ENCODE measurements at regions not wholly inside any gene's neighbourhood (a gene's known extent, or its start where the extent isn't known, plus 50 kb on each side); places are given as distances from the start of the nearest gene placed in this dataset.

- WGBS = 49% methylated on average over 2 of the region's 2 CpGs
- Histone ChIP-seq H3K36me3 (ENCODE audit: insufficient read depth, low read length) (no peaks in the 10 kb centered on the region), H3K27ac (ENCODE audit: low read depth, low read length) (no peak overlapping the region), H3K4me3 (ENCODE audit: low read length) (no peak overlapping the region), H3K4me1 (ENCODE audit: insufficient read depth, low read length) (no peaks in the 10 kb centered on the region; the same call in none of the 2 replicates), H3K9ac (ENCODE audit: low read depth, low read length) (no peak overlapping the region), H3K27me3 (ENCODE audit: insufficient read depth, low read length) (no peaks in the 10 kb centered on the region), H3K9me3 (ENCODE audit: insufficient read depth, low read depth, low read length) (no peaks in the 10 kb centered on the region)
These were observed 192.2 kb upstream of the TSHZ3 start for GRCh38 chr19:31541396-31541795.

- Histone ChIP-seq H3K36me3 (ENCODE audit: insufficient read depth, low read length) (no peaks in the 10 kb centered on the region), H3K9ac (ENCODE audit: low read depth, low read length) (no peak overlapping the region), H3K9me3 (ENCODE audit: insufficient read depth, low read depth, low read length) (no peaks in the 10 kb centered on the region), H3K4me3 (ENCODE audit: low read length) (no peak overlapping the region), H3K27ac (ENCODE audit: low read depth, low read length) (no peak overlapping the region), H3K4me1 (ENCODE audit: insufficient read depth, low read length) (no peaks in the 10 kb centered on the region; the same call in none of the 2 replicates), H3K27me3 (ENCODE audit: insufficient read depth, low read length) (no peaks in the 10 kb centered on the region)
- WGBS = 91% methylated on average over 5 of the region's 5 CpGs
These were observed 194.2 kb upstream of the TSHZ3 start for GRCh38 chr19:31543456-31543855.

GRCh38 chr19:31545777-31546176 is 196.5 kb upstream of the TSHZ3 start:
- Histone ChIP-seq H3K27ac (ENCODE audit: low read depth, low read length) (no peak overlapping the region), H3K4me1 (ENCODE audit: insufficient read depth, low read length) (no peaks in the 10 kb centered on the region; the same call in none of the 2 replicates), H3K9me3 (ENCODE audit: insufficient read depth, low read depth, low read length) (no peaks in the 10 kb centered on the region), H3K27me3 (ENCODE audit: insufficient read depth, low read length) (no peaks in the 10 kb centered on the region), H3K9ac (ENCODE audit: low read depth, low read length) (no peak overlapping the region), H3K36me3 (ENCODE audit: insufficient read depth, low read length) (no peaks in the 10 kb centered on the region), H3K4me3 (ENCODE audit: low read length) (no peak overlapping the region)
- WGBS = 74% methylated on average over 2 of the region's 2 CpGs

GRCh38 chr19:31546205-31546960 is 197.1 kb upstream of the TSHZ3 start:
- no peaks in the 10 kb centered on the region for H3K27me3 ChIP-seq (ENCODE audit: insufficient read depth, low read length)
- H3K4me3 ChIP-seq (ENCODE audit: low read length) = no peak overlapping the region
- WGBS = 88% methylated on average over 9 of the region's 9 CpGs
- no peak overlapping the region for H3K9ac ChIP-seq (ENCODE audit: low read depth, low read length)
- H3K9me3 ChIP-seq (ENCODE audit: insufficient read depth, low read depth, low read length) = no peaks in the 10 kb centered on the region
- no peaks in the 10 kb centered on the region; the same call in none of the 2 replicates for H3K4me1 ChIP-seq (ENCODE audit: insufficient read depth, low read length)
- H3K36me3 ChIP-seq (ENCODE audit: insufficient read depth, low read length) = no peaks in the 10 kb centered on the region
- no peak overlapping the region for H3K27ac ChIP-seq (ENCODE audit: low read depth, low read length)

GRCh38 chr19:31548941-31549340 is 199.7 kb upstream of the TSHZ3 start:
- Histone ChIP-seq H3K27ac (ENCODE audit: low read depth, low read length) (no peak overlapping the region), H3K9ac (ENCODE audit: low read depth, low read length) (no peak overlapping the region), H3K27me3 (ENCODE audit: insufficient read depth, low read length) (no peaks in the 10 kb centered on the region), H3K9me3 (ENCODE audit: insufficient read depth, low read depth, low read length) (no peaks in the 10 kb centered on the region), H3K4me1 (ENCODE audit: insufficient read depth, low read length) (no peaks in the 10 kb centered on the region; the same call in 1 of the 2 replicates), H3K4me3 (ENCODE audit: low read length) (no peak overlapping the region), H3K36me3 (ENCODE audit: insufficient read depth, low read length) (no peaks in the 10 kb centered on the region)
- 82% methylated on average over 4 of the region's 4 CpGs for WGBS

- Histone ChIP-seq H3K4me1 (ENCODE audit: insufficient read depth, low read length) (no peaks in the 10 kb centered on the region), H3K9ac (ENCODE audit: low read depth, low read length) (no peak overlapping the region), H3K36me3 (ENCODE audit: insufficient read depth, low read length) (no peaks in the 10 kb centered on the region), H3K9me3 (ENCODE audit: insufficient read depth, low read depth, low read length) (no peaks in the 10 kb centered on the region), H3K27me3 (ENCODE audit: insufficient read depth, low read length) (no peaks in the 10 kb centered on the region), H3K4me3 (ENCODE audit: low read length) (no peak overlapping the region), H3K27ac (ENCODE audit: low read depth, low read length) (no peak overlapping the region)
- 96% methylated on average over 9 of the region's 9 CpGs for WGBS
These were observed 204.0 kb upstream of the TSHZ3 start for GRCh38 chr19:31553112-31553845.

GRCh38 chr19:31553846-31554215 is 204.6 kb upstream of the TSHZ3 start:
- Histone ChIP-seq H3K27ac (ENCODE audit: low read depth, low read length) (no peak overlapping the region), H3K27me3 (ENCODE audit: insufficient read depth, low read length) (no peaks in the 10 kb centered on the region), H3K9ac (ENCODE audit: low read depth, low read length) (no peak overlapping the region), H3K9me3 (ENCODE audit: insufficient read depth, low read depth, low read length) (no peaks in the 10 kb centered on the region), H3K4me1 (ENCODE audit: insufficient read depth, low read length) (no peaks in the 10 kb centered on the region), H3K36me3 (ENCODE audit: insufficient read depth, low read length) (no peaks in the 10 kb centered on the region), H3K4me3 (ENCODE audit: low read length) (no peak overlapping the region)
- WGBS = 95% methylated on average over 8 of the region's 8 CpGs

- H3K36me3 ChIP-seq (ENCODE audit: insufficient read depth, low read length) = no peaks in the 10 kb centered on the region
- peaks cover 4% of the 10 kb centered on the region; the same call in 1 of the 2 replicates for H3K9me3 ChIP-seq (ENCODE audit: insufficient read depth, low read depth, low read length)
- WGBS = 93% methylated on average over 9 of the region's 9 CpGs
- no peak overlapping the region for H3K4me3 ChIP-seq (ENCODE audit: low read length)
- no peaks in the 10 kb centered on the region for H3K4me1 ChIP-seq (ENCODE audit: insufficient read depth, low read length)
- H3K27ac ChIP-seq (ENCODE audit: low read depth, low read length) = no peak overlapping the region
- no peaks in the 10 kb centered on the region for H3K27me3 ChIP-seq (ENCODE audit: insufficient read depth, low read length)
- no peak overlapping the region for H3K9ac ChIP-seq (ENCODE audit: low read depth, low read length)
These were observed 205.1 kb upstream of the TSHZ3 start for GRCh38 chr19:31554360-31554759.

GRCh38 chr19:31555634-31556215 is 206.5 kb upstream of the TSHZ3 start:
- H3K27ac ChIP-seq (ENCODE audit: low read depth, low read length) = no peak overlapping the region
- WGBS = 89% methylated on average over 7 of the region's 8 CpGs
- no peaks in the 10 kb centered on the region for H3K36me3 ChIP-seq (ENCODE audit: insufficient read depth, low read length)

GRCh38 chr19:31559494-31559893 is 210.3 kb upstream of the TSHZ3 start:
- Histone ChIP-seq H3K27me3 (ENCODE audit: insufficient read depth, low read length) (no peaks in the 10 kb centered on the region), H3K9me3 (ENCODE audit: insufficient read depth, low read depth, low read length) (peaks cover 11% of the 10 kb centered on the region; the same call in 1 of the 2 replicates), H3K4me3 (ENCODE audit: low read length) (no peak overlapping the region), H3K36me3 (ENCODE audit: insufficient read depth, low read length) (no peaks in the 10 kb centered on the region), H3K27ac (ENCODE audit: low read depth, low read length) (no peak overlapping the region), H3K9ac (ENCODE audit: low read depth, low read length) (no peak overlapping the region), H3K4me1 (ENCODE audit: insufficient read depth, low read length) (no peaks in the 10 kb centered on the region)
- WGBS = 96% methylated on average over 3 of the region's 3 CpGs

More at GRCh38 chr19:31555634-31556215, 206.5 kb upstream of the TSHZ3 start:
- Histone ChIP-seq H3K9me3 (ENCODE audit: insufficient read depth, low read depth, low read length) (peaks cover 11% of the 10 kb centered on the region; the same call in 1 of the 2 replicates), H3K4me3 (ENCODE audit: low read length) (no peak overlapping the region), H3K4me1 (ENCODE audit: insufficient read depth, low read length) (no peaks in the 10 kb centered on the region), H3K27me3 (ENCODE audit: insufficient read depth, low read length) (no peaks in the 10 kb centered on the region), H3K9ac (ENCODE audit: low read depth, low read length) (no peak overlapping the region)
